Left lobe of liver (tissue), 2 donors: ENCODE measurements at regions not wholly inside any gene's neighbourhood (a gene's known extent, or its start where the extent isn't known, plus 50 kb on each side); places are given as distances from the start of the nearest gene placed in this dataset.

ENCODE experiments used
- ATAC-seq: fragments of 200-7000 bp; cut with Tn5 transposase; one replicate; pipeline ENCODE4 v1.9.1; 2020; ENCODE audit warnings: mild to moderate bottlenecking, moderate library complexity
- DNase-seq: peaks from one replicate; pipeline ENCODE4 v3.0.0-alpha.2; 2020; ENCODE audit warnings: low spot score
- donor health status: DM: no; HTN: no; CAD: no; lungs with moderate emphysema.
- donor health status: DM: no; HTN: yes; CAD: no.

GRCh38 chr1:5396593-5396992, 595.6 kb downstream of the NPHP4 start:
- DNase-seq (no peak), ATAC-seq (no peak)

GRCh38 chr1:5394111-5394510, 598.1 kb downstream of the NPHP4 start:
- peak; percentile 44 for ATAC-seq
- DNase-seq: no peak

GRCh38 chr1:5393603-5394002, 598.6 kb downstream of the NPHP4 start:
- DNase-seq: no peak
- ATAC-seq: no peak

GRCh38 chr1:5393146-5393545, 599.1 kb downstream of the NPHP4 start:
- DNase-seq (no peak), ATAC-seq (no peak)

- no peak for ATAC-seq
- no peak for DNase-seq
Observed at GRCh38 chr1:5391725-5392124, 600.5 kb downstream of the NPHP4 start.

- no peak for ATAC-seq
- DNase-seq: no peak
Observed at GRCh38 chr1:5390504-5390903, 601.7 kb downstream of the NPHP4 start.

- DNase-seq (no peak), ATAC-seq (no peak)
Observed at GRCh38 chr1:5389101-5389885, 602.9 kb downstream of the NPHP4 start.

- DNase-seq (no peak), ATAC-seq (no peak)
Observed at GRCh38 chr1:5388622-5389021, 603.6 kb downstream of the NPHP4 start.

- DNase-seq (no peak), ATAC-seq (no peak)
Observed at GRCh38 chr1:5386371-5386770, 605.9 kb downstream of the NPHP4 start.

GRCh38 chr1:5385956-5386355, 606.3 kb downstream of the NPHP4 start:
- no peak for DNase-seq
- ATAC-seq: no peak

- ATAC-seq (no peak), DNase-seq (no peak)
Observed at GRCh38 chr1:5385096-5385799, 607.0 kb downstream of the NPHP4 start.

- no peak for ATAC-seq
- DNase-seq: no peak
Observed at GRCh38 chr1:5381491-5381890, 610.7 kb downstream of the NPHP4 start.

- DNase-seq (peak; percentile 79), ATAC-seq (peak; percentile 70)
Observed at GRCh38 chr1:5379176-5379759, 613.0 kb downstream of the NPHP4 start.

GRCh38 chr1:5376538-5377247, 615.5 kb downstream of the NPHP4 start:
- DNase-seq (peak; percentile 56), ATAC-seq (peak; percentile 48)

- ATAC-seq: peak; percentile 67
- peak; percentile 75 for DNase-seq
Observed at GRCh38 chr1:5375481-5375880, 616.7 kb downstream of the NPHP4 start.

- ATAC-seq: no peak
Observed at GRCh38 chr1:5374192-5374591, 618.0 kb downstream of the NPHP4 start.

GRCh38 chr1:5373281-5373680, 618.9 kb downstream of the NPHP4 start:
- no peak for DNase-seq
- ATAC-seq: no peak

More at GRCh38 chr1:5374192-5374591, 618.0 kb downstream of the NPHP4 start:
- DNase-seq: no peak

- ATAC-seq: peak; percentile 77
Observed at GRCh38 chr1:5371270-5371669, 621.0 kb downstream of the NPHP4 start.

GRCh38 chr1:5370311-5370710, 621.9 kb downstream of the NPHP4 start:
- no peak for ATAC-seq

More at GRCh38 chr1:5371270-5371669, 621.0 kb downstream of the NPHP4 start:
- DNase-seq: peak; percentile 75

GRCh38 chr1:5369223-5369622, 623.0 kb downstream of the NPHP4 start:
- DNase-seq (no peak), ATAC-seq (no peak)

More at GRCh38 chr1:5370311-5370710, 621.9 kb downstream of the NPHP4 start:
- no peak for DNase-seq

- DNase-seq (no peak), ATAC-seq (no peak)
Observed at GRCh38 chr1:5368201-5368600, 624.0 kb downstream of the NPHP4 start.
